HUDEP-2 (cell line): ENCODE measurements at regions not wholly inside any gene's neighbourhood (a gene's known extent, or its start where the extent isn't known, plus 50 kb on each side); places are given as distances from the start of the nearest gene placed in this dataset.

ENCODE experiments used
- DNase-seq, 76 experiments: peaks; one replicate each; lab custom pipeline; 2025; ENCODE audit not compliant: unreplicated experiment in 76 of 76; lab: John Stamatoyannopoulos, UW

GRCh38 chr11:79926707-79927106 lies 485.9 kb upstream of the TENM4 start:
- no peak for DNase-seq

- no peak for DNase-seq
Measured at GRCh38 chr11:79925570-79925969, 484.7 kb upstream of the TENM4 start.

GRCh38 chr11:79922641-79923040 lies 481.8 kb upstream of the TENM4 start:
- DNase-seq: no peak

GRCh38 chr11:79920480-79920879 lies 479.6 kb upstream of the TENM4 start:
- no peak for DNase-seq

- DNase-seq: no peak
Measured at GRCh38 chr11:79919350-79919749, 478.5 kb upstream of the TENM4 start.

- no peak for DNase-seq
Measured at GRCh38 chr11:79918846-79919245, 478.0 kb upstream of the TENM4 start.

- no peak for DNase-seq
Measured at GRCh38 chr11:79906164-79906563, 465.3 kb upstream of the TENM4 start.

GRCh38 chr11:79902493-79902892 lies 461.7 kb upstream of the TENM4 start:
- DNase-seq: no peak

GRCh38 chr11:79897896-79898295 lies 457.1 kb upstream of the TENM4 start:
- DNase-seq: no peak

- DNase-seq: no peak
Measured at GRCh38 chr11:79896258-79896657, 455.4 kb upstream of the TENM4 start.

GRCh38 chr11:79894111-79894510 lies 453.3 kb upstream of the TENM4 start:
- no peak for DNase-seq

- DNase-seq: no peak
Measured at GRCh38 chr11:79890272-79890671, 449.4 kb upstream of the TENM4 start.

- DNase-seq: no peak
Measured at GRCh38 chr11:79864882-79865281, 424.1 kb upstream of the TENM4 start.

GRCh38 chr11:79860336-79860735 lies 419.5 kb upstream of the TENM4 start:
- no peak for DNase-seq

- DNase-seq: no peak
Measured at GRCh38 chr11:79857377-79858214, 416.8 kb upstream of the TENM4 start.

GRCh38 chr11:79852176-79852575 lies 411.3 kb upstream of the TENM4 start:
- no peak for DNase-seq

- no peak for DNase-seq
Measured at GRCh38 chr11:79845002-79845709, 404.3 kb upstream of the TENM4 start.

- DNase-seq: no peak
Measured at GRCh38 chr11:79834015-79834414, 393.2 kb upstream of the TENM4 start.

- DNase-seq: no peak
Measured at GRCh38 chr11:79830446-79830845, 389.6 kb upstream of the TENM4 start.

GRCh38 chr11:79829891-79830290 lies 389.1 kb upstream of the TENM4 start:
- DNase-seq: no peak

GRCh38 chr11:79822766-79823165 lies 381.9 kb upstream of the TENM4 start:
- DNase-seq: no peak

- DNase-seq: no peak
Measured at GRCh38 chr11:79813551-79813950, 372.7 kb upstream of the TENM4 start.
